ENCODE measurements at regions not wholly inside any gene's neighbourhood (a gene's known extent, or its start where the extent isn't known, plus 50 kb on each side); places are given as distances from the start of the nearest gene placed in this dataset.

- no peak for TF ChIP-seq CTCF (conservative IDR thresholded peaks at IDR 0.05 in 1 of 2, IDR thresholded peaks at IDR 0.05 in 1 of 2; ENCODE audit: extremely low read depth in 1 of 2, insufficient read depth in 1 of 2, low read depth in 1 of 2, low read length in 2 of 2)
- TF ChIP-seq EZH2 (IDR thresholded peaks at IDR 0.05; ENCODE audit: borderline replicate concordance, low read length), result no peak
Observed at GRCh38 chr4:187073820-187074219, 350.2 kb upstream of the FAT1 start.

Measured in mammary epithelial cell (primary cell).